ENCODE measurements at regions not wholly inside any gene's neighbourhood (a gene's known extent, or its start where the extent isn't known, plus 50 kb on each side); places are given as distances from the start of the nearest gene placed in this dataset.

- Histone ChIP-seq H3K9me3 (no peaks in the 10 kb centered on the region), H3K27ac (no peak overlapping the region), H3K36me3 (no peaks in the 10 kb centered on the region), H3K4me3 (no peak overlapping the region), H3K27me3 (ENCODE audit: low read depth) (no peaks in the 10 kb centered on the region), H3K4me1 (peaks cover 27% of the 10 kb centered on the region)
- ATAC-seq (peak in 1 of 2 donors; percentile 29), DNase-seq (no peak)
- intact Hi-C loops (cut with DNase I), result no loop called here
- TF ChIP-seq, protein P1, sequence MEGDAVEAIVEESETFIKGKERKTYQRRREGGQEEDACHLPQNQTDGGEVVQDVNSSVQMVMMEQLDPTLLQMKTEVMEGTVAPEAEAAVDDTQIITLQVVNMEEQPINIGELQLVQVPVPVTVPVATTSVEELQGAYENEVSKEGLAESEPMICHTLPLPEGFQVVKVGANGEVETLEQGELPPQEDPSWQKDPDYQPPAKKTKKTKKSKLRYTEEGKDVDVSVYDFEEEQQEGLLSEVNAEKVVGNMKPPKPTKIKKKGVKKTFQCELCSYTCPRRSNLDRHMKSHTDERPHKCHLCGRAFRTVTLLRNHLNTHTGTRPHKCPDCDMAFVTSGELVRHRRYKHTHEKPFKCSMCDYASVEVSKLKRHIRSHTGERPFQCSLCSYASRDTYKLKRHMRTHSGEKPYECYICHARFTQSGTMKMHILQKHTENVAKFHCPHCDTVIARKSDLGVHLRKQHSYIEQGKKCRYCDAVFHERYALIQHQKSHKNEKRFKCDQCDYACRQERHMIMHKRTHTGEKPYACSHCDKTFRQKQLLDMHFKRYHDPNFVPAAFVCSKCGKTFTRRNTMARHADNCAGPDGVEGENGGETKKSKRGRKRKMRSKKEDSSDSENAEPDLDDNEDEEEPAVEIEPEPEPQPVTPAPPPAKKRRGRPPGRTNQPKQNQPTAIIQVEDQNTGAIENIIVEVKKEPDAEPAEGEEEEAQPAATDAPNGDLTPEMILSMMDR (IDR thresholded peaks at IDR 0.05), result no peak
Observed at GRCh38 chr7:93014410-93014809, 103.4 kb downstream of the SAMD9 start.

DNA sequence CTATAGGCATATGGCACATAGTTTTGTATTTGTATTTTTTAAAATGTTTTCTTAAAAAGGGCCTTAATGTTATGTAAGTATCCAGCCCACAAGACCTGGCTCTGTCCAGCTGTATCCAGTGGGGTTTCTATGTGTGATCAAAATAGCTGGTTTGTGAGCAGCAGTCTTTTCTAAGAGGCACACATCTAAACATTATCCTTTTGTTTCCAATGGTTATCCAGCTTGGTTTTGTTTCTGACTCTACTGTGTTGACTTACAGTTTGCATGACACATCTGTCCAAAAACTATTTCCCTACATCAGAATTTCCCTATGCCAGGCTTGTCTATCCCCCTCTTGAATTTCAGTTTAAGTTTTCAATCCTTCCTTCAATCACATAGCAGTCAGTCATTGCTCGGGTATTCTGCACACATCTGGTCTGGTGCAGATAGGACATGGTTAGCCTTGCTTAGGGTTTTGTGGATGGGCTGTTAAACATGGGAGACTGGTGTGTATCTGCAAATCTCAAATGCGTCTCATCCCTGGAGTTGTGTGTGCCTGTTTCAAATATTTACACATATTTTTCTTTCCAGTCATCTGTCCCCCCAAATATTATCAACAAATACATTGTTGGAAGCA is 104.2 kb downstream of the SAMD9 start:
- no peak for DNase-seq
- intact Hi-C loops (cut with DNase I), result no loop called here
- H3K9me3 ChIP-seq, result no peaks in the 10 kb centered on the region
- H3K27me3 ChIP-seq (ENCODE audit: low read depth), result no peaks in the 10 kb centered on the region
- H3K27ac ChIP-seq, result no peak overlapping the region
- no peak overlapping the region for H3K4me3 ChIP-seq
- ATAC-seq, result no peak
- H3K4me1 ChIP-seq, result peaks cover 27% of the 10 kb centered on the region
- TF ChIP-seq, protein P1 (IDR thresholded peaks at IDR 0.05), result no peak
- no peaks in the 10 kb centered on the region for H3K36me3 ChIP-seq

DNA sequence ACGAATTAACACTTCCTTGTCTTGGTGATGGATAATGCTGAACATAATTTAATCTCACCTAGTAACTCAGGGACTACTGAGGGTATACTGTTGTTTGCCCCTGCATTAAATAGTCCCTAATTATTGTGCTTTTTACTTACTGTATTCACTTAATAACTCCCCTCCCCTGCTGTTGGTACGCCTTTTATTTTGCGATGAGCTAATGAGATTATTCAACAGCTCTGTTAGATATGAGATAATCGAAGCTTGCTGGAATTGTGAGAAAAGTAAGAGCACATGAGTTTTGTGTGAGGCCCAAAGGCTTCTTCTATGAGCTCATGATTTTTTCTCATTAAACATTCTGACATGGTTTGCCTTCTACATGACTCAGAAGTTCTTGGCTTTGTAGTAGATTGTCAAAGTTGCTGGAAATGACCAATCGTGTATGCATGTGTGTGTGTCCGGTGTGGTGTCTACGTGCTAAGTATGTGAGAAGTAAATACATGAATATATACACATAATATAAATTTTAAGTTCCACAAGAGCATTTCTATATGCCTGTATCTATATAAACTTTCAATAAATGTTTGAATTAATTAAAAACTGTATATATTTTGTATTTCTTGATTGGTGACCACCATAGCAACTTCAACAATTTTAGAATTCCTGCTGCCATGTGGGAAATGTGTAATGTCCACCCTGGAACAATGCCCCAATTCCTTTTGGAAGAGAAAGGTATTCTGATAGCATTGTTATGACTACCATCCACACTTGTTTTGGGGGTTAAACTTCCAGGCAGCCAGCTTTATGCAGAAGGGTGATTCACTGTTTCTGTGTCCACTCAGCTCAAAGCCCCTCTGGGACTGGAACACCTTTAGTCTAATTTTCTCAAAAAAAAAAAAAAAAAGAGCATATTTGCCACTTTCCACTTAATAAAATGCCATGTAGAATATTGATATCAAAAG is 106.2 kb downstream of the SAMD9 start:
- H3K36me3 ChIP-seq, result no peaks in the 10 kb centered on the region
- intact Hi-C loops (cut with DNase I), result no loop called here
- H3K4me3 ChIP-seq, result no peak overlapping the region
- no peaks in the 10 kb centered on the region for H3K9me3 ChIP-seq
- ATAC-seq (no peak), DNase-seq (no peak)
- H3K4me1 ChIP-seq, result peaks cover 27% of the 10 kb centered on the region
- no peak overlapping the region for H3K27ac ChIP-seq
- TF ChIP-seq, protein P1 (IDR thresholded peaks at IDR 0.05), result no peak
- no peaks in the 10 kb centered on the region for H3K27me3 ChIP-seq (ENCODE audit: low read depth)

- Histone ChIP-seq H3K36me3 (no peaks in the 10 kb centered on the region), H3K9me3 (no peaks in the 10 kb centered on the region), H3K27me3 (ENCODE audit: low read depth) (no peaks in the 10 kb centered on the region), H3K27ac (no peak overlapping the region), H3K4me1 (no peaks in the 10 kb centered on the region), H3K4me3 (no peak overlapping the region)
- DNase-seq (no peak), ATAC-seq (no peak)
- intact Hi-C loops (cut with DNase I), result no loop called here
- TF ChIP-seq, protein P1 (IDR thresholded peaks at IDR 0.05), result no peak
Observed at GRCh38 chr7:93008833-93009232, 108.9 kb downstream of the SAMD9 start.

DNA sequence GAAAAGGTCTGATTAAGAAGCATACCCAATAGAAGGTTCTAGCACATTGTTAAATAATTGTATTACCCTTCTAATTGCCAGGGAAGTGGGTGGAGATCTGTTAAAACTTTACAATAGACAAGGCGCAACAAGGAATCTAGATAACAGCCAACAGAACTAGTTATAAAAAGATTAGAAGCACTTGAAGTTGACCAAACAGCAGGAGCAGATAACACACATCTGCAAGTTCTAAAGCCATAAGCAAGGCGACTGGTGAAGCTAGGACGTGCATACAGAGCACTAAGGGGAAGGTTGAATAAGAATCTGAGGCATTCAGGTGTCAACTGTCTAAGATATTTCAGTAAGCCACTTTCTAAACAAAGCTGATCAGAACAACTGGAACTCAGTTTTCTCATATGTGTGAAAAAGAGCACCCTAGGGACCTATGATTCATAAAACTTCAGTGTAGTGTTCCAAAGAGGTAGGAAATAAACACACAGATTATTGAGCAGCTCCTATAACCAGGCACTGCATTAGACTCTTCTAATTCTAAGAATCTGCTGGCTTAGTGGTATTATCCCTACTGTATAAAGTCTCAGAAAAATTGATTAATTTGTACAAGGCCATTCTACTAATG is 111.2 kb downstream of the SAMD9 start:
- intact Hi-C loops (cut with DNase I), result no loop called here
- no peak for DNase-seq
- TF ChIP-seq, protein P1 (IDR thresholded peaks at IDR 0.05), result no peak
- ATAC-seq, result no peak
- Histone ChIP-seq H3K9me3 (no peaks in the 10 kb centered on the region), H3K4me3 (no peak overlapping the region), H3K27me3 (ENCODE audit: low read depth) (no peaks in the 10 kb centered on the region), H3K4me1 (no peaks in the 10 kb centered on the region), H3K36me3 (no peaks in the 10 kb centered on the region), H3K27ac (no peak overlapping the region)
